IMR-90 (cell line): ENCODE measurements at regions not wholly inside any gene's neighbourhood (a gene's known extent, or its start where the extent isn't known, plus 50 kb on each side); places are given as distances from the start of the nearest gene placed in this dataset.
A peak's percentile ranks its signal among the peaks of the same experiment; 100 is the strongest.

Source experiments
- ATAC-seq: fragments of 200-7000 bp; cut with Tn5 transposase; 2 replicates; pipeline ENCODE4 v1.9.1; 2020; ENCODE audit warnings: low read depth, mild to moderate bottlenecking, moderate library complexity
- BruUV-seq: library from RNA; stranded (reverse); fragments of 400-500 nt; replicated peaks from 2 replicates; lab custom pipeline; 2021; lab: Mats Ljungman, UMichigan
- CTCF ChIA-PET: fragments of 300-600 bp; formaldehyde crosslinking; extraction: SDS; loops from one replicate; lab custom pipeline; 2021; ENCODE audit warnings: antibody characterized with exemption; lab: Yijun Ruan, JAX
- POLR2A ChIA-PET: fragments of 300-600 bp; sonication (Branson Sonifier 250); formaldehyde crosslinking; loops from one replicate; lab custom pipeline; 2022; ENCODE audit warnings: antibody characterized with exemption; ENCODE audit not compliant: unreplicated experiment; lab: Charles Lee
- DNase-seq: peaks from one replicate; pipeline ENCODE4 v3.0.0; 2013
- H2AFZ ChIP-seq: replicated peaks from 2 replicates; pipeline ENCODE3; 2013; ENCODE audit warnings: low read length, mild to moderate bottlenecking; ENCODE audit not compliant: poor library complexity
- H2AK5ac ChIP-seq: 2 replicates; pipeline ENCODE4 v1.6.1; 2013; ENCODE audit warnings: low read depth, low read length, inconsistent platforms
- H2AK9ac ChIP-seq: replicated peaks from 2 replicates; pipeline ENCODE3; 2013; ENCODE audit warnings: mild to moderate bottlenecking, low read depth, low read length, moderate library complexity; ENCODE audit not compliant: poor library complexity
- H2BK120ac ChIP-seq: 2 replicates; pipeline ENCODE4 v1.6.1; 2013; ENCODE audit warnings: low read depth, low read length, inconsistent platforms
- H2BK15ac ChIP-seq: 3 replicates; pipeline ENCODE4 v1.6.1; 2013; ENCODE audit warnings: low read depth, low read length, inconsistent platforms
- H2BK20ac ChIP-seq: 2 replicates; pipeline ENCODE4 v1.6.1; 2013; ENCODE audit warnings: low read depth, mild to moderate bottlenecking, inconsistent platforms, low read length, moderate library complexity
- H2BK5ac ChIP-seq: 2 replicates; pipeline ENCODE4 v1.6.1; 2013; ENCODE audit warnings: mild to moderate bottlenecking, low read depth, low read length, inconsistent platforms; ENCODE audit not compliant: poor library complexity, severe bottlenecking
- H3K14ac ChIP-seq: replicated peaks from 2 replicates; pipeline ENCODE4 v1.6.1; 2013; ENCODE audit warnings: low read depth, low read length, inconsistent platforms
- H3K18ac ChIP-seq: 2 replicates; pipeline ENCODE4 v1.6.1; 2013; ENCODE audit warnings: low read depth, low read length, control low read depth
- H3K23ac ChIP-seq: 2 replicates; pipeline ENCODE4 v1.6.1; 2013; ENCODE audit warnings: low read depth, low read length, inconsistent platforms
- H3K27ac ChIP-seq: 2 replicates; pipeline ENCODE4 v1.5.1; 2013; ENCODE audit warnings: mild to moderate bottlenecking, control low read depth, low read length; ENCODE audit not compliant: insufficient read depth
- H3K27me3 ChIP-seq: 2 replicates; pipeline ENCODE4 v1.6.1; 2013; ENCODE audit warnings: low read length; ENCODE audit not compliant: control insufficient read depth, insufficient read depth
- H3K36me3 ChIP-seq: 2 replicates; pipeline ENCODE4 v1.6.1; 2013; ENCODE audit warnings: low read length, mixed read lengths; ENCODE audit not compliant: control insufficient read depth, insufficient read depth
- H3K4ac ChIP-seq: 2 replicates; pipeline ENCODE4 v1.6.1; 2013; ENCODE audit warnings: low read depth, low read length, inconsistent platforms
- H3K4me1 ChIP-seq: 2 replicates; pipeline ENCODE4 v1.6.1; 2013; ENCODE audit warnings: low read length, mixed read lengths; ENCODE audit not compliant: control insufficient read depth, insufficient read depth
- H3K4me2 ChIP-seq: 2 replicates; pipeline ENCODE4 v1.6.1; 2013; ENCODE audit warnings: low read depth, mild to moderate bottlenecking, control low read depth, low read length, moderate library complexity
- H3K4me3 ChIP-seq: 2 replicates; pipeline ENCODE4 v1.5.1; 2013; ENCODE audit warnings: low read depth, mild to moderate bottlenecking, control low read depth, low read length, moderate library complexity; ENCODE audit not compliant: insufficient read depth
- H3K56ac ChIP-seq: 2 replicates; pipeline ENCODE4 v1.6.1; 2013; ENCODE audit warnings: low read length, inconsistent platforms; ENCODE audit not compliant: insufficient read depth; ENCODE audit errors: extremely low read depth
- H3K79me1 ChIP-seq, 2 experiments: 2 replicates each; pipeline ENCODE4 v1.6.1; 2013; ENCODE audit warnings: low read length in 2 of 2, inconsistent platforms in 1 of 2, low read depth in 1 of 2
- H3K9ac ChIP-seq: 2 replicates; pipeline ENCODE4 v1.6.1; 2013; ENCODE audit warnings: low read depth, low read length, control low read depth
- H3K9me1 ChIP-seq: 2 replicates; pipeline ENCODE4 v1.6.1; 2013; ENCODE audit warnings: low read length, inconsistent platforms; ENCODE audit not compliant: insufficient read depth
- H3K9me3 ChIP-seq: 2 replicates; pipeline ENCODE4 v1.6.1; 2013; ENCODE audit warnings: low read length; ENCODE audit not compliant: control insufficient read depth, insufficient read depth
- H4K20me1 ChIP-seq: 2 replicates; pipeline ENCODE4 v1.6.1; 2013; ENCODE audit warnings: low read length, inconsistent platforms; ENCODE audit not compliant: insufficient read depth
- H4K5ac ChIP-seq: 2 replicates; pipeline ENCODE4 v1.6.1; 2013; ENCODE audit warnings: mild to moderate bottlenecking, low read depth, low read length, control low read depth
- H4K8ac ChIP-seq, 2 experiments: 2 replicates each; pipeline ENCODE4 v1.6.1; 2013; ENCODE audit warnings: low read depth in 2 of 2, low read length in 2 of 2, control low read depth in 1 of 2, inconsistent platforms in 1 of 2
- H4K91ac ChIP-seq: 2 replicates; pipeline ENCODE4 v1.6.1; 2013; ENCODE audit warnings: low read depth, low read length, inconsistent platforms; ENCODE audit not compliant: insufficient read depth
- NFE2L2 ChIP-seq: fragments of 150-350 bp; IDR thresholded peaks from 2 replicates; pipeline ENCODE4 v1.6.1; 2016; ENCODE audit warnings: low read depth, mild to moderate bottlenecking, low read length
- POLR2A ChIP-seq: IDR thresholded peaks from 2 replicates; pipeline ENCODE4 v1.6.1; 2012; ENCODE audit warnings: mild to moderate bottlenecking, low read depth, low read length
- RAD21 ChIP-seq: IDR thresholded peaks from 2 replicates; pipeline ENCODE4 v1.6.1; 2012; ENCODE audit warnings: low read length, improper control_type of control experiment
- WGBS, 2 experiments: methylation state at CpG; one replicate each; pipeline versions ENCODE4 v1.1.5 to v1.1.7; 2013; ENCODE audit warnings: missing lambda C conversion rate in 2 of 2; ENCODE audit not compliant: insufficient read length in 1 of 2; ENCODE audit errors: extremely low coverage in 2 of 2; 5-methylcytosine and 5-hydroxymethylcytosine counted together
- dilution Hi-C: fragments of 300-500 bp; cut with HindIII; formaldehyde crosslinking; loops from one replicate; pipeline ENCODE4 v1.14.3; 2018; ENCODE audit warnings: low sequenced_read_pairs; ENCODE audit not compliant: unreplicated experiment
- in situ Hi-C: fragments of 300-500 bp; cut with MboI; formaldehyde crosslinking; loops from 3 replicates; pipeline ENCODE4 v1.14.3; 2019; ENCODE audit warnings: low sequenced_read_pairs, inconsistent platforms, mixed read lengths
- intact Hi-C: fragments of 100-400 bp; cut with micrococcal nuclease; formaldehyde crosslinking; loops from 2 replicates; pipeline ENCODE4 v1.10.0; 2022

DNA sequence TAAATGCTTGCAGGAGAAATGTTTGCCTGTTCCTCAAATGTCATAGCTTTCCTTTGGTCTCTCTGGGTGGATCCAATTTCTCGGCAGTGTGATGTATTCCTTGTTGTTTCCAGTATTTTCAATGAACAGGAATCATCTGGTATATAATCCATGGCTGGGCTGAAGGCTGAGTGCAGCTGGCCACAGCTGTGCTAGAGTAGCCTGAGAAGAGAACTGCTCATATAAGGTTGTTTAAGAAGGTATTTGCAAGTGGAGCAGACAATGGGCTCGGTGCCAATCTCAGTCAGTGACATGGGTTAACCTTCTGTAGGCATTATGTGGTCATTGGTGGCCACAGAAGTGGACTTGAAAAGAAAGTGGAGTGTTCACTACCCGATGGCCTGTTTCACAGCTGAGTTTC, 390.3 kb downstream of the SPRY1 start:
- no CpG with 5 or more reads among the region's 3 CpGs for WGBS, 2 experiments
- Histone ChIP-seq H3K56ac (no peak overlapping the region), H2BK120ac (peak overlapping the region; percentile 81), H3K23ac (peak overlapping the region; percentile 73; the same call in 1 of the 2 replicates), H2AFZ (peak overlapping the region; percentile 68), H3K4me2 (no peak overlapping the region; the same call in 1 of the 2 replicates), H3K14ac (peak overlapping the region; percentile 79), H4K5ac (peak overlapping the region; percentile 40), H3K9me1 (peaks cover 9% of the 10 kb centered on the region), H3K9me3 (no peaks in the 10 kb centered on the region), H2AK9ac (no peak overlapping the region), H3K4ac (peak overlapping the region; percentile 86), H4K8ac (peak overlapping the region; percentile 55 to 77; a peak in 2 of 4 replicates), H3K36me3 (no peaks in the 10 kb centered on the region), H3K18ac (peak overlapping the region; percentile 74), H3K4me3 (no peak overlapping the region), H2BK15ac (peak overlapping the region; percentile 94; the same call in 2 of the 3 replicates), H3K4me1 (peaks cover 25% of the 10 kb centered on the region), H3K27ac (peak overlapping the region; percentile 56; the same call in 1 of the 2 replicates), H3K79me1 (no peaks in the 10 kb centered on the region), H4K20me1 (no peaks in the 10 kb centered on the region), H3K27me3 (no peaks in the 10 kb centered on the region), H2AK5ac (peak overlapping the region; percentile 65), H3K9ac (no peak overlapping the region), H2BK5ac (peak overlapping the region; percentile 85), H4K91ac (peak overlapping the region; percentile 63), H2BK20ac (peak overlapping the region; percentile 80)
- dilution Hi-C loops (no loop called here), in situ Hi-C loops (no loop called here), intact Hi-C loops (loop anchor here (1.0 kb wide), 1 partner anchor 30 kb away; no protein-coding TSS in a partner anchor)
- CTCF ChIA-PET: interaction anchor here (1.3 kb wide), 1 partner anchor 14 kb away, joined by 4 read pairs; no protein-coding TSS in a partner anchor
- ATAC-seq (no peak), DNase-seq (peak; percentile 76)
- no peak for TF ChIP-seq POLR2A
- no peak for TF ChIP-seq RAD21
- no peak for TF ChIP-seq NFE2L2
- POLR2A ChIA-PET: no interaction called here
- no TSS peak for BruUV-seq
